Vagina (tissue), 2 donors: ENCODE measurements at regions not wholly inside any gene's neighbourhood (a gene's known extent, or its start where the extent isn't known, plus 50 kb on each side); places are given as distances from the start of the nearest gene placed in this dataset.

Experiments
- DNase-seq, 2 donors: peaks; one replicate each; pipeline ENCODE4 v3.0.0-alpha.2; 2017; ENCODE audit errors: extremely low spot score in 2 of 2
- H3K27ac ChIP-seq: fragments of 200-600 bp; sonication (generic); one replicate; pipeline ENCODE4 v1.5.1; 2019
- H3K27me3 ChIP-seq: fragments of 200-600 bp; sonication (generic); one replicate; pipeline ENCODE4 v1.5.1; 2019
- H3K36me3 ChIP-seq, 2 donors: fragments of 200-600 bp; sonication (generic); one replicate each; pipeline ENCODE4 v1.5.1; 2017 to 2019
- H3K4me1 ChIP-seq: fragments of 200-600 bp; sonication (generic); one replicate; pipeline ENCODE4 v1.5.1; 2019
- H3K4me3 ChIP-seq, 2 donors: fragments of 200-600 bp; sonication (generic); 1 replicate in 1 of 2; 2 replicates in 1 of 2; pipeline ENCODE4 v1.5.1; 2016 to 2019
- H3K9me3 ChIP-seq: fragments of 200-600 bp; sonication (generic); one replicate; pipeline ENCODE4 v1.5.1; 2019
- POLR2A ChIP-seq, 2 donors: fragments of 450-650 bp; IDR thresholded peaks; one replicate each; pipeline ENCODE4 v1.6.1; 2017; ENCODE audit warnings: antibody characterized with exemption in 2 of 2, mild to moderate bottlenecking in 2 of 2, moderate library complexity in 2 of 2
- POLR2AphosphoS5 ChIP-seq, 2 donors: sonication (generic); formaldehyde crosslinking; IDR thresholded peaks; one replicate each; pipeline ENCODE4 v1.9.0; 2017; ENCODE audit warnings: antibody characterized with exemption in 2 of 2, mild to moderate bottlenecking in 2 of 2, low read depth in 1 of 2; ENCODE audit not compliant: insufficient read depth in 1 of 2
- intact Hi-C: fragments of 100-400 bp; cut with DNase I; formaldehyde crosslinking; loops from one replicate; pipeline ENCODE4 v1.15.1; 2023
- TF ChIP-seq, protein P1 (sequence below), 3 experiments: fragments of 450-650 bp in 2 of 3; fragments of 200-600 bp in 1 of 3; sonication (generic) in 1 of 3; IDR thresholded peaks; one replicate each; pipeline ENCODE4 v1.5.1; 2017 to 2019; ENCODE audit warnings: antibody characterized with exemption in 3 of 3, mild to moderate bottlenecking in 2 of 3, moderate library complexity in 2 of 3

DNA sequence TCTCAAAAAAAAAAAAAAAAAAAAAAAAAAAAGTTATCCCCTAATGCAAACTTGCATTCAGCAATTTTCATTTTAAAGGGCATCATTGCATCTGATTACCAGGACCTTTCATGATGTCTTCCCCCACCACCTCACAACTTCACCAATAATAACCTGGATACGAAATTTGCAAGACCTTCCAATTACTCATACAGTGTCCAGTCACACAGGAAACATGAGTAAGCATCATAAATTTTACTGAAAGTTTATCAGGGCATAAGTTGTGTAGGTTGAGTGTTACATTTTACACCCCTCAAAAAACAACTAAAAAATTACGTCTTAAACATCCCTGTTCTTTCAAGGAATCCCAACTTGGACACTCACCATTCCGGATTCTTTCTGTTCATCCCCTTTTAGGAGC is 79.1 kb upstream of the ANKEF1 start:
- intact Hi-C loops = no loop called here

GRCh38 chr20:9949563-9949962 is 85.2 kb upstream of the ANKEF1 start:
- Histone ChIP-seq H3K27me3 (no peaks in the 10 kb centered on the region), H3K9me3 (no peaks in the 10 kb centered on the region), H3K36me3 (no peaks in the 10 kb centered on the region), H3K4me3 (no peak overlapping the region), H3K4me1 (peaks cover 4% of the 10 kb centered on the region), H3K27ac (no peak overlapping the region)
- intact Hi-C loops = no loop called here
- no peak for DNase-seq
- no peak for TF ChIP-seq POLR2AphosphoS5 (IDR thresholded peaks at IDR 0.05; ENCODE audit: insufficient read depth in 1 of 2, low read depth in 1 of 2)
- TF ChIP-seq, protein P1, sequence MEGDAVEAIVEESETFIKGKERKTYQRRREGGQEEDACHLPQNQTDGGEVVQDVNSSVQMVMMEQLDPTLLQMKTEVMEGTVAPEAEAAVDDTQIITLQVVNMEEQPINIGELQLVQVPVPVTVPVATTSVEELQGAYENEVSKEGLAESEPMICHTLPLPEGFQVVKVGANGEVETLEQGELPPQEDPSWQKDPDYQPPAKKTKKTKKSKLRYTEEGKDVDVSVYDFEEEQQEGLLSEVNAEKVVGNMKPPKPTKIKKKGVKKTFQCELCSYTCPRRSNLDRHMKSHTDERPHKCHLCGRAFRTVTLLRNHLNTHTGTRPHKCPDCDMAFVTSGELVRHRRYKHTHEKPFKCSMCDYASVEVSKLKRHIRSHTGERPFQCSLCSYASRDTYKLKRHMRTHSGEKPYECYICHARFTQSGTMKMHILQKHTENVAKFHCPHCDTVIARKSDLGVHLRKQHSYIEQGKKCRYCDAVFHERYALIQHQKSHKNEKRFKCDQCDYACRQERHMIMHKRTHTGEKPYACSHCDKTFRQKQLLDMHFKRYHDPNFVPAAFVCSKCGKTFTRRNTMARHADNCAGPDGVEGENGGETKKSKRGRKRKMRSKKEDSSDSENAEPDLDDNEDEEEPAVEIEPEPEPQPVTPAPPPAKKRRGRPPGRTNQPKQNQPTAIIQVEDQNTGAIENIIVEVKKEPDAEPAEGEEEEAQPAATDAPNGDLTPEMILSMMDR (IDR thresholded peaks at IDR 0.05) = no peak
- no peak for TF ChIP-seq POLR2A (IDR thresholded peaks at IDR 0.05)

More for the DNA sequence above, 79.1 kb upstream of the ANKEF1 start:
- Histone ChIP-seq H3K27ac (no peak overlapping the region), H3K9me3 (no peaks in the 10 kb centered on the region), H3K36me3 (no peaks in the 10 kb centered on the region), H3K4me3 (no peak overlapping the region), H3K27me3 (no peaks in the 10 kb centered on the region), H3K4me1 (no peaks in the 10 kb centered on the region)
- DNase-seq = no peak
- TF ChIP-seq, protein P1 (IDR thresholded peaks at IDR 0.05) = no peak
- TF ChIP-seq POLR2AphosphoS5 (IDR thresholded peaks at IDR 0.05; ENCODE audit: insufficient read depth in 1 of 2, low read depth in 1 of 2) = no peak
- no peak for TF ChIP-seq POLR2A (IDR thresholded peaks at IDR 0.05)

DNA sequence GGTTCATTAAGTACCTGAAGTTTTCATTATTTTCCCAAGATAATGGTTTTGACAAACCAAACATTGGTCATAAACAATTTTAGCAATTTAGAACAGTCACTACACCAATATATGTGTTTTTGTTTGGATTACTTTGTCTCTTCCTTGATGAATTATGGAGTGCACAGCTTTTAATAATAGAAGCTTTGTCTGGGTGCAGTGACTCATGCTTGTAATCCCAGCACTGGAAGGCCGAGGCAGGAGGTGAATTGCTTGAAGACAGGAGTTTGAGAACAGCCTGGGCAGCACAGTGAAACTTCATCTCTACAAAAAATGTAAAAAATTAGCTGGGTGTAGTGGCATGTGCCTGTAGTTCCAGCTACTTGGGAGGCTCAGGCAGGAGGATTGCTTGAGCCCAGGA is 89.4 kb upstream of the ANKEF1 start:
- DNase-seq = no peak
- TF ChIP-seq POLR2AphosphoS5 (IDR thresholded peaks at IDR 0.05; ENCODE audit: insufficient read depth in 1 of 2, low read depth in 1 of 2) (no peak), POLR2A (IDR thresholded peaks at IDR 0.05) (no peak)
- TF ChIP-seq, protein P1 (IDR thresholded peaks at IDR 0.05) = no peak
- Histone ChIP-seq H3K27ac (no peak overlapping the region), H3K4me3 (no peak overlapping the region), H3K4me1 (peaks cover 4% of the 10 kb centered on the region), H3K9me3 (no peaks in the 10 kb centered on the region), H3K36me3 (no peaks in the 10 kb centered on the region), H3K27me3 (no peaks in the 10 kb centered on the region)
- intact Hi-C loops = no loop called here

GRCh38 chr20:9942736-9943135 is 92.1 kb upstream of the ANKEF1 start:
- DNase-seq = no peak
- no peak overlapping the region for H3K27ac ChIP-seq
- H3K9me3 ChIP-seq = no peaks in the 10 kb centered on the region
- TF ChIP-seq POLR2A (IDR thresholded peaks at IDR 0.05) (no peak), POLR2AphosphoS5 (IDR thresholded peaks at IDR 0.05; ENCODE audit: insufficient read depth in 1 of 2, low read depth in 1 of 2) (no peak)
- TF ChIP-seq, protein P1 (IDR thresholded peaks at IDR 0.05) = no peak
- no peaks in the 10 kb centered on the region for H3K27me3 ChIP-seq
- H3K4me3 ChIP-seq = no peak overlapping the region
- H3K36me3 ChIP-seq = no peaks in the 10 kb centered on the region
- intact Hi-C loops = no loop called here
- H3K4me1 ChIP-seq = peaks cover 4% of the 10 kb centered on the region

DNA sequence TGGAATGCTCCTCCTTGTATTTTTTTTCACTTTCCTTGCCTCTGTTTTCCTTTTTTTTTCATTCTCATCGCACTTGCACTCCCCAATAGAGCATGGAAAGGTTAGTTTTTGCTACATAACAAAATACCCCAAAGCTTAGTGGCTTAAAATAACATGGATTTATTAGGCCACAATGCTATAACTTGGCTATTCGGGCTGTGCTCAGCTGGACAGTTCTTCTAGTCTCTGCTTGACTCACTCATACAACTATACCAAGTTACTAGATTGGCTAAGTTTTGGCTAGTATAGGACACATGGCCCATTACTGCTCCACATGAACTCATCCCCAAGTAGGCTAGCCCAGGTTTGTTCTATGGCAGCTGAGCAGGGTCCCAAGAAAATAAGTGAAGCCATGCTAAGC is 94.5 kb upstream of the ANKEF1 start:
- intact Hi-C loops = no loop called here
- Histone ChIP-seq H3K4me1 (no peaks in the 10 kb centered on the region), H3K27ac (no peak overlapping the region), H3K27me3 (no peaks in the 10 kb centered on the region), H3K9me3 (no peaks in the 10 kb centered on the region), H3K36me3 (no peaks in the 10 kb centered on the region), H3K4me3 (no peak overlapping the region)
- DNase-seq = no peak
- TF ChIP-seq POLR2A (IDR thresholded peaks at IDR 0.05) (no peak), POLR2AphosphoS5 (IDR thresholded peaks at IDR 0.05; ENCODE audit: insufficient read depth in 1 of 2, low read depth in 1 of 2) (no peak)
- TF ChIP-seq, protein P1 (IDR thresholded peaks at IDR 0.05) = no peak
